SU-DHL-6 (cell line): ENCODE measurements at regions not wholly inside any gene's neighbourhood (a gene's known extent, or its start where the extent isn't known, plus 50 kb on each side); places are given as distances from the start of the nearest gene placed in this dataset.

Experiments
- H2AFZ ChIP-seq: fragments of 200-600 bp; sonication (generic); 2 replicates; pipeline ENCODE4 v1.6.1; 2014; ENCODE audit warnings: low read depth, mild to moderate bottlenecking, moderate library complexity, mixed read lengths, antibody characterized with exemption, low read length; ENCODE audit not compliant: severe bottlenecking
- H3F3A ChIP-seq: fragments of 200-600 bp; shearing (Covaris generic); 2 replicates; pipeline ENCODE4 v1.6.0; 2016; ENCODE audit warnings: antibody characterized with exemption, mild to moderate bottlenecking; ENCODE audit not compliant: insufficient read depth
- H3K27ac ChIP-seq: fragments of 200-600 bp; sonication (generic); 2 replicates; pipeline ENCODE4 v1.5.1; 2016; ENCODE audit warnings: low read depth, mild to moderate bottlenecking, low read length, moderate library complexity, mixed read lengths
- H3K27me3 ChIP-seq: fragments of 200-600 bp; sonication (generic), shearing (Covaris generic); 2 replicates; pipeline ENCODE4 v1.6.0; 2014; ENCODE audit warnings: mild to moderate bottlenecking, low read length
- H3K36me3 ChIP-seq: fragments of 200-600 bp; sonication (generic); 2 replicates; pipeline ENCODE4 v1.6.1; 2014; ENCODE audit warnings: mild to moderate bottlenecking, low read length, mixed read lengths
- H3K4me2 ChIP-seq: fragments of 300-600, 200-600 bp; shearing (Covaris generic), sonication (generic); 2 replicates; pipeline ENCODE4 v1.6.0; 2014; ENCODE audit warnings: low read length, low read depth, mild to moderate bottlenecking; ENCODE audit not compliant: poor library complexity, severe bottlenecking
- H3K4me3 ChIP-seq: fragments of 200-600 bp; sonication (generic); 2 replicates; pipeline ENCODE4 v1.5.1; 2014; ENCODE audit warnings: antibody characterized with exemption, low read length, mild to moderate bottlenecking, mixed read lengths; ENCODE audit not compliant: insufficient read depth, poor library complexity, severe bottlenecking
- H3K79me2 ChIP-seq: fragments of 200-600 bp; sonication (generic); 2 replicates; pipeline ENCODE4 v1.6.1; 2014; ENCODE audit warnings: mild to moderate bottlenecking, low read length, moderate library complexity; ENCODE audit not compliant: insufficient read depth
- H3K9ac ChIP-seq: fragments of 200-600 bp; sonication (generic); 2 replicates; pipeline ENCODE4 v1.7.0; 2014; ENCODE audit warnings: mild to moderate bottlenecking, low read length
- H3K9me2 ChIP-seq: fragments of 200-600 bp; sonication (generic); replicated peaks from 2 replicates; pipeline ENCODE4 v1.6.1; 2014; ENCODE audit warnings: low read length; ENCODE audit not compliant: insufficient read depth
- H3K9me3 ChIP-seq: fragments of 200-600 bp; sonication (generic); 2 replicates; pipeline ENCODE4 v1.6.1; 2014; ENCODE audit warnings: low read length, mixed read lengths; ENCODE audit not compliant: insufficient read depth
- H4K20me1 ChIP-seq: fragments of 200-600 bp; sonication (generic); 2 replicates; pipeline ENCODE4 v1.6.1; 2014; ENCODE audit warnings: low read depth, mild to moderate bottlenecking, antibody characterized with exemption, low read length, moderate library complexity, mixed read lengths
- CTCF ChIP-seq: fragments of 200-600 bp; sonication (generic); IDR thresholded peaks from one replicate; pipeline ENCODE4 v1.5.1; 2017; ENCODE audit warnings: antibody characterized with exemption, mild to moderate bottlenecking, low read length, moderate library complexity; ENCODE audit not compliant: insufficient read depth, poor library complexity, severe bottlenecking
- EZH2phosphoT487 ChIP-seq: fragments of 200-600 bp; sonication (generic), shearing (Covaris generic); conservative IDR thresholded peaks from 2 replicates; pipeline ENCODE4 v1.6.1; 2018; ENCODE audit warnings: mild to moderate bottlenecking, antibody characterized with exemption, low read length, moderate library complexity, mixed read lengths

- Histone ChIP-seq H3K9me3 (no peaks in the 10 kb centered on the region), H3K4me2 (no peak overlapping the region), H3K4me3 (no peak overlapping the region), H2AFZ (no peak overlapping the region), H3K27me3 (no peaks in the 10 kb centered on the region), H3K79me2 (no peaks in the 10 kb centered on the region), H3K27ac (no peak overlapping the region), H4K20me1 (no peaks in the 10 kb centered on the region), H3F3A (no peaks in the 10 kb centered on the region), H3K9me2 (no peaks in the 10 kb centered on the region), H3K9ac (no peak overlapping the region), H3K36me3 (0 out of 2 replicates have a peak, but pooled peaks cover 2% of the 10 kb centered on the region)
- no peak for TF ChIP-seq CTCF
- TF ChIP-seq EZH2phosphoT487, result no peak
Measured at GRCh38 chr21:16594191-16594590, 864.4 kb downstream of the USP25 start.

GRCh38 chr21:16596369-16596768 lies 866.6 kb downstream of the USP25 start:
- Histone ChIP-seq H3K4me3 (no peak overlapping the region), H4K20me1 (no peaks in the 10 kb centered on the region), H3K27me3 (no peaks in the 10 kb centered on the region), H3K27ac (no peak overlapping the region), H3F3A (no peaks in the 10 kb centered on the region), H3K9me3 (no peaks in the 10 kb centered on the region), H3K79me2 (no peaks in the 10 kb centered on the region), H3K9ac (no peak overlapping the region), H3K36me3 (0 out of 2 replicates have a peak, but pooled peaks cover 2% of the 10 kb centered on the region), H3K9me2 (no peaks in the 10 kb centered on the region), H3K4me2 (no peak overlapping the region), H2AFZ (no peak overlapping the region)
- TF ChIP-seq EZH2phosphoT487, result no peak
- no peak for TF ChIP-seq CTCF

- H2AFZ ChIP-seq, result no peak overlapping the region
- H3K9ac ChIP-seq, result no peak overlapping the region
- H3K4me3 ChIP-seq, result no peak overlapping the region
- no peaks in the 10 kb centered on the region for H3K27me3 ChIP-seq
- H3K9me3 ChIP-seq, result no peaks in the 10 kb centered on the region
- no peaks in the 10 kb centered on the region for H3K79me2 ChIP-seq
- no peaks in the 10 kb centered on the region for H3F3A ChIP-seq
- H3K36me3 ChIP-seq, result 0 out of 2 replicates have a peak, but pooled peaks cover 2% of the 10 kb centered on the region
- H3K27ac ChIP-seq, result no peak overlapping the region
- no peak overlapping the region for H3K4me2 ChIP-seq
- TF ChIP-seq CTCF (no peak), EZH2phosphoT487 (no peak)
- H3K9me2 ChIP-seq, result no peaks in the 10 kb centered on the region
- no peaks in the 10 kb centered on the region for H4K20me1 ChIP-seq
Measured at GRCh38 chr21:16597753-16598152, 868.0 kb downstream of the USP25 start.
